ENCODE measurements at regions not wholly inside any gene's neighbourhood (a gene's known extent, or its start where the extent isn't known, plus 50 kb on each side); places are given as distances from the start of the nearest gene placed in this dataset.
"Not testable (repeated sequence)": the region's sequence is repeated elsewhere in the genome, so short reads cannot be mapped to it uniquely, and the experiment has no call there.

- H3K4me3 ChIP-seq (ENCODE audit: low read depth, low read length), result no peak overlapping the region
- H3K9me3 ChIP-seq (ENCODE audit: severe bottlenecking), result peaks cover 5% of the 10 kb centered on the region
- no peak for DNase-seq
- no peaks in the 10 kb centered on the region for H3K36me3 ChIP-seq
- H3K27me3 ChIP-seq (ENCODE audit: insufficient read depth, low read depth, severe bottlenecking), result no peaks in the 10 kb centered on the region
- TF ChIP-seq CTCF (IDR thresholded peaks at IDR 0.05; ENCODE audit: low read depth, low read length), result no peak
- H3K27ac ChIP-seq, result no peak overlapping the region
Measured at GRCh38 chr13:109939180-109939579, 152.8 kb upstream of the IRS2 start.

- no peak for DNase-seq
- peaks cover 5% of the 10 kb centered on the region for H3K9me3 ChIP-seq (ENCODE audit: severe bottlenecking)
- no peaks in the 10 kb centered on the region for H3K36me3 ChIP-seq
- TF ChIP-seq CTCF (IDR thresholded peaks at IDR 0.05; ENCODE audit: low read depth, low read length), result no peak
- H3K27ac ChIP-seq, result no peak overlapping the region
- no peak overlapping the region for H3K4me3 ChIP-seq (ENCODE audit: low read depth, low read length)
- no peaks in the 10 kb centered on the region for H3K27me3 ChIP-seq (ENCODE audit: insufficient read depth, low read depth, severe bottlenecking)
Measured at GRCh38 chr13:109938255-109938936, 152.0 kb upstream of the IRS2 start.

- not testable (repeated sequence) for H3K27me3 ChIP-seq (ENCODE audit: insufficient read depth, low read depth, severe bottlenecking); DNase-seq; H3K9me3 ChIP-seq (ENCODE audit: severe bottlenecking); H3K4me3 ChIP-seq (ENCODE audit: low read depth, low read length); H3K27ac ChIP-seq; H3K36me3 ChIP-seq
Measured at GRCh38 chr13:109934520-109934919, 148.1 kb upstream of the IRS2 start.

GRCh38 chr13:109933476-109933875 lies 147.1 kb upstream of the IRS2 start:
- no peak for TF ChIP-seq CTCF (IDR thresholded peaks at IDR 0.05; ENCODE audit: low read depth, low read length)
- Histone ChIP-seq H3K36me3 (no peaks in the 10 kb centered on the region), H3K27me3 (ENCODE audit: insufficient read depth, low read depth, severe bottlenecking) (no peaks in the 10 kb centered on the region), H3K9me3 (ENCODE audit: severe bottlenecking) (peaks cover 5% of the 10 kb centered on the region), H3K4me3 (ENCODE audit: low read depth, low read length) (no peak overlapping the region), H3K27ac (no peak overlapping the region)
- DNase-seq, result no peak

- Histone ChIP-seq H3K27me3 (ENCODE audit: insufficient read depth, low read depth, severe bottlenecking) (no peaks in the 10 kb centered on the region), H3K9me3 (ENCODE audit: severe bottlenecking) (no peaks in the 10 kb centered on the region), H3K27ac (0 out of 2 replicates have a peak overlapping the region, but pooled peaks have one; percentile 4), H3K4me3 (ENCODE audit: low read depth, low read length) (no peak overlapping the region), H3K36me3 (no peaks in the 10 kb centered on the region)
- no peak for DNase-seq
- TF ChIP-seq CTCF (IDR thresholded peaks at IDR 0.05; ENCODE audit: low read depth, low read length), result no peak
Measured at GRCh38 chr13:109924376-109924775, 138.0 kb upstream of the IRS2 start.

GRCh38 chr13:109922518-109922917 lies 136.1 kb upstream of the IRS2 start:
- TF ChIP-seq CTCF (IDR thresholded peaks at IDR 0.05; ENCODE audit: low read depth, low read length), result no peak
- no peak overlapping the region for H3K4me3 ChIP-seq (ENCODE audit: low read depth, low read length)
- no peaks in the 10 kb centered on the region for H3K9me3 ChIP-seq (ENCODE audit: severe bottlenecking)
- DNase-seq, result no peak
- no peaks in the 10 kb centered on the region for H3K27me3 ChIP-seq (ENCODE audit: insufficient read depth, low read depth, severe bottlenecking)
- no peaks in the 10 kb centered on the region for H3K36me3 ChIP-seq
- no peak overlapping the region for H3K27ac ChIP-seq

All from WERI-Rb-1 (cell line).